ENCODE measurements at regions not wholly inside any gene's neighbourhood (a gene's known extent, or its start where the extent isn't known, plus 50 kb on each side); places are given as distances from the start of the nearest gene placed in this dataset.
A peak's percentile ranks its signal among the peaks of the same experiment; 100 is the strongest.
"Not testable (repeated sequence)": the region's sequence is repeated elsewhere in the genome, so short reads cannot be mapped to it uniquely, and the experiment has no call there.

- Mint-ChIP-seq H3K4me1 (no peaks in the 10 kb centered on the region), H3K27ac (no peak overlapping the region), H3K4me3 (no peak overlapping the region), H3K27me3 (ENCODE audit: low read depth) (no peaks in the 10 kb centered on the region), H3K9me3 (peaks cover 3% of the 10 kb centered on the region; the same call in 1 of the 2 replicates), H3K36me3 (no peaks in the 10 kb centered on the region)
- DNase-seq (ENCODE audit: low spot score), result no peak
- no peak for ATAC-seq
- TF ChIP-seq NR2C2 (CRISPR knock-in tag; IDR thresholded peaks at IDR 0.05) (no peak), TEAD1 (CRISPR knock-in tag; IDR thresholded peaks at IDR 0.05) (no peak), NFATC4 (CRISPR knock-in tag; IDR thresholded peaks at IDR 0.05) (no peak)
- ChIA-PET CTCF (no interaction called here), POLR2A (no interaction called here)
Measured at GRCh38 chrX:25519258-25519657, 503.5 kb upstream of the ARX start.

GRCh38 chrX:25522443-25523010 is 506.8 kb upstream of the ARX start:
- H3K36me3 Mint-ChIP-seq; DNase-seq (ENCODE audit: low spot score); H3K4me1 Mint-ChIP-seq; POLR2A ChIA-PET; ATAC-seq; H3K27me3 Mint-ChIP-seq (ENCODE audit: low read depth); H3K27ac Mint-ChIP-seq; H3K4me3 Mint-ChIP-seq; CTCF ChIA-PET; H3K9me3 Mint-ChIP-seq: not testable (repeated sequence)

- peak; percentile 31; the same call in 1 of the 2 replicates for TF ChIP-seq GABPB1 (CRISPR knock-in tag; IDR thresholded peaks at IDR 0.05)
- no peak for TF ChIP-seq NFATC4 (CRISPR knock-in tag; IDR thresholded peaks at IDR 0.05)
- no peak for TF ChIP-seq ZNF671 (CRISPR knock-in tag; IDR thresholded peaks at IDR 0.05)
- H3K27ac Mint-ChIP-seq, result no peak overlapping the region
- CTCF ChIA-PET, result interaction anchor here (0.8 kb wide), 1 partner anchor 21 kb away, joined by 3 read pairs; no protein-coding TSS in a partner anchor
- peaks cover 6% of the 10 kb centered on the region for H3K4me1 Mint-ChIP-seq
- no peak overlapping the region for H3K4me3 Mint-ChIP-seq
- ATAC-seq, result peak; percentile 75
- POLR2A ChIA-PET, result no interaction called here
- H3K36me3 Mint-ChIP-seq, result no peaks in the 10 kb centered on the region
- H3K27me3 Mint-ChIP-seq (ENCODE audit: low read depth), result no peaks in the 10 kb centered on the region
- peak; percentile 32 for DNase-seq (ENCODE audit: low spot score)
- peaks cover 3% of the 10 kb centered on the region; the same call in 1 of the 2 replicates for H3K9me3 Mint-ChIP-seq
Measured at GRCh38 chrX:25523574-25524540, 508.1 kb upstream of the ARX start.

- no peaks in the 10 kb centered on the region for H3K36me3 Mint-ChIP-seq
- DNase-seq (ENCODE audit: low spot score) (no peak), ATAC-seq (no peak)
- TF ChIP-seq ARID4B (CRISPR knock-in tag; IDR thresholded peaks at IDR 0.05; ENCODE audit: borderline replicate concordance) (no peak), OVOL2 (CRISPR knock-in tag; IDR thresholded peaks at IDR 0.05; ENCODE audit: borderline replicate concordance) (no peak), CREM (CRISPR knock-in tag; IDR thresholded peaks at IDR 0.05) (no peak), EMX1 (CRISPR knock-in tag; IDR thresholded peaks at IDR 0.05) (no peak), JAZF1 (CRISPR knock-in tag; IDR thresholded peaks at IDR 0.05) (no peak), ZNF423 (CRISPR knock-in tag; IDR thresholded peaks at IDR 0.05) (no peak), ZNF232 (CRISPR knock-in tag; IDR thresholded peaks at IDR 0.05) (no peak), GABPB1 (CRISPR knock-in tag; IDR thresholded peaks at IDR 0.05) (no peak), AFF4 (CRISPR knock-in tag; IDR thresholded peaks at IDR 0.05; ENCODE audit: borderline replicate concordance) (no peak), MYBL2 (CRISPR knock-in tag; IDR thresholded peaks at IDR 0.05) (no peak), FOXK1 (CRISPR knock-in tag; IDR thresholded peaks at IDR 0.05) (no peak), FOXJ3 (CRISPR knock-in tag; IDR thresholded peaks at IDR 0.05; ENCODE audit: borderline replicate concordance) (no peak), ZNF512 (CRISPR knock-in tag; IDR thresholded peaks at IDR 0.05; ENCODE audit: borderline replicate concordance) (no peak), ZNF317 (CRISPR knock-in tag; IDR thresholded peaks at IDR 0.05; ENCODE audit: borderline replicate concordance, low read depth) (no peak), NR2C2 (CRISPR knock-in tag; IDR thresholded peaks at IDR 0.05) (no peak), SP1 (CRISPR knock-in tag; conservative IDR thresholded peaks at IDR 0.05) (no peak)
- no peaks in the 10 kb centered on the region for H3K27me3 Mint-ChIP-seq (ENCODE audit: low read depth)
- no peak overlapping the region for H3K27ac Mint-ChIP-seq
- H3K4me3 Mint-ChIP-seq, result no peak overlapping the region
- ChIA-PET CTCF (no interaction called here), POLR2A (no interaction called here)
- peaks cover 6% of the 10 kb centered on the region for H3K4me1 Mint-ChIP-seq
- no peaks in the 10 kb centered on the region for H3K9me3 Mint-ChIP-seq
Measured at GRCh38 chrX:25527156-25527555, 511.4 kb upstream of the ARX start.
